H9 (cell line): ENCODE measurements at regions not wholly inside any gene's neighbourhood (a gene's known extent, or its start where the extent isn't known, plus 50 kb on each side); places are given as distances from the start of the nearest gene placed in this dataset.

ENCODE experiments used
- DNase-seq: peaks from one replicate; pipeline ENCODE4 v3.0.0-alpha.2; 2017
- H2AFZ ChIP-seq: one replicate; pipeline ENCODE4 v1.6.1; 2013; ENCODE audit warnings: mild to moderate bottlenecking, low read length, control low read depth, moderate library complexity
- H2AK5ac ChIP-seq: 2 replicates; pipeline ENCODE4 v1.6.1; 2013; ENCODE audit warnings: low read length, control low read depth, mixed read lengths; ENCODE audit not compliant: insufficient read length
- H2BK120ac ChIP-seq: one replicate; pipeline ENCODE4 v1.6.1; 2013; ENCODE audit warnings: low read depth, mild to moderate bottlenecking, low read length, control low read depth, inconsistent platforms; ENCODE audit not compliant: poor library complexity, severe bottlenecking
- H2BK12ac ChIP-seq: 2 replicates; pipeline ENCODE4 v1.6.1; 2013; ENCODE audit warnings: low read length, control low read depth, mixed read lengths, low read depth; ENCODE audit not compliant: insufficient read length
- H2BK15ac ChIP-seq: 2 replicates; pipeline ENCODE4 v1.6.1; 2013; ENCODE audit warnings: low read depth, low read length, control low read depth
- H2BK20ac ChIP-seq: one replicate; pipeline ENCODE4 v1.6.1; 2013; ENCODE audit warnings: low read depth, mild to moderate bottlenecking, low read length, control low read depth, inconsistent platforms; ENCODE audit not compliant: poor library complexity, severe bottlenecking
- H2BK5ac ChIP-seq: 2 replicates; pipeline ENCODE4 v1.6.1; 2013; ENCODE audit warnings: low read length, control low read depth, mixed read lengths; ENCODE audit not compliant: insufficient read length
- H3K14ac ChIP-seq: 2 replicates; pipeline ENCODE4 v1.6.1; 2013; ENCODE audit warnings: low read length, control low read depth; ENCODE audit not compliant: insufficient read depth
- H3K18ac ChIP-seq: 2 replicates; pipeline ENCODE4 v1.6.1; 2013; ENCODE audit warnings: low read depth, mild to moderate bottlenecking, mixed read lengths, low read length, control low read depth; ENCODE audit not compliant: insufficient read length
- H3K23ac ChIP-seq: 2 replicates; pipeline ENCODE4 v1.6.1; 2013; ENCODE audit warnings: low read length, control low read depth, mixed read lengths, low read depth; ENCODE audit not compliant: insufficient read length
- H3K23me2 ChIP-seq: 2 replicates; pipeline ENCODE4 v1.6.1; 2013; ENCODE audit warnings: low read depth, mild to moderate bottlenecking, mixed read lengths, low read length, control low read depth; ENCODE audit not compliant: insufficient read length, poor library complexity, severe bottlenecking
- H3K27ac ChIP-seq: 2 replicates; pipeline ENCODE4 v1.5.1; 2013; ENCODE audit warnings: low read length, control low read depth, mixed read lengths, low read depth; ENCODE audit not compliant: insufficient read length
- H3K27me3 ChIP-seq: 2 replicates; pipeline ENCODE4 v1.6.1; 2013; ENCODE audit warnings: low read length, control low read depth, inconsistent platforms; ENCODE audit not compliant: insufficient read depth
- H3K4ac ChIP-seq: 2 replicates; pipeline ENCODE4 v1.6.1; 2013; ENCODE audit warnings: low read depth, mild to moderate bottlenecking, control low read depth, inconsistent platforms, low read length, moderate library complexity
- H3K4me1 ChIP-seq: 2 replicates; pipeline ENCODE4 v1.6.1; 2013; ENCODE audit warnings: low read length, control low read depth, inconsistent platforms; ENCODE audit not compliant: insufficient read depth
- H3K4me2 ChIP-seq: 2 replicates; pipeline ENCODE4 v1.6.1; 2013; ENCODE audit warnings: low read length, control low read depth, mixed read lengths; ENCODE audit not compliant: insufficient read length, insufficient read depth
- H3K56ac ChIP-seq: 2 replicates; pipeline ENCODE4 v1.6.1; 2013; ENCODE audit warnings: low read depth, mild to moderate bottlenecking, mixed read lengths, low read length, control low read depth; ENCODE audit not compliant: insufficient read length
- H3K79me1 ChIP-seq: 2 replicates; pipeline ENCODE4 v1.6.1; 2013; ENCODE audit warnings: low read depth, mild to moderate bottlenecking, moderate library complexity, low read length, control low read depth, inconsistent platforms; ENCODE audit not compliant: insufficient read depth, poor library complexity, severe bottlenecking
- H3K79me2 ChIP-seq: 2 replicates; pipeline ENCODE4 v1.6.1; 2013; ENCODE audit warnings: low read length, control low read depth, inconsistent platforms; ENCODE audit not compliant: insufficient read depth
- H3K9ac ChIP-seq: 2 replicates; pipeline ENCODE4 v1.6.1; 2013; ENCODE audit warnings: low read length, control low read depth, mixed read lengths; ENCODE audit not compliant: insufficient read length; ENCODE audit errors: extremely low read depth
- H3K9me3 ChIP-seq: one replicate; pipeline ENCODE4 v1.6.1; 2013; ENCODE audit warnings: low read depth, low read length, inconsistent platforms; ENCODE audit not compliant: control insufficient read depth
- H3T11ph ChIP-seq: one replicate; pipeline ENCODE4 v1.6.1; 2013; ENCODE audit warnings: mild to moderate bottlenecking, low read length, control low read depth, inconsistent platforms
- H4K20me1 ChIP-seq: one replicate; pipeline ENCODE4 v1.6.1; 2013; ENCODE audit not compliant: control insufficient read depth, insufficient read length, insufficient read depth
- H4K5ac ChIP-seq: 2 replicates; pipeline ENCODE4 v1.6.1; 2013; ENCODE audit warnings: low read depth, mild to moderate bottlenecking, mixed read lengths, low read length, control low read depth; ENCODE audit not compliant: insufficient read length
- H4K8ac ChIP-seq: replicated peaks from 2 replicates; pipeline ENCODE4 v1.6.1; 2013; ENCODE audit warnings: low read length, control low read depth, mixed read lengths, low read depth; ENCODE audit not compliant: insufficient read length
- H4K91ac ChIP-seq: 2 replicates; pipeline ENCODE4 v1.6.1; 2013; ENCODE audit warnings: low read depth, mild to moderate bottlenecking, moderate library complexity, mixed read lengths, low read length, control low read depth; ENCODE audit not compliant: insufficient read length
- H3K27ac Mint-ChIP-seq, 3 experiments: 2 replicates in 2 of 3; 3 replicates in 1 of 3; pipeline ENCODE4 v1.8.0; 2020 to 2021; ENCODE audit warnings: mixed read lengths in 3 of 3, mild to moderate bottlenecking in 1 of 3, moderate library complexity in 1 of 3
- H3K27me3 Mint-ChIP-seq: 2 replicates; pipeline ENCODE4 v1.8.0; 2021; ENCODE audit warnings: low read depth, mild to moderate bottlenecking, moderate library complexity, mixed read lengths
- H3K36me3 Mint-ChIP-seq, 3 experiments: 2 replicates in 2 of 3; 3 replicates in 1 of 3; pipeline ENCODE4 v1.8.0; 2020 to 2021; ENCODE audit warnings: low read depth in 3 of 3, mixed read lengths in 3 of 3; ENCODE audit not compliant: insufficient read depth in 1 of 3
- H3K4me1 Mint-ChIP-seq, 2 experiments: 2 replicates each; pipeline ENCODE4 v1.8.0; 2020; ENCODE audit warnings: mixed read lengths in 2 of 2
- H3K4me3 Mint-ChIP-seq, 2 experiments: 2 replicates in 1 of 2; 3 replicates in 1 of 2; pipeline ENCODE4 v1.8.0; 2020 to 2021; ENCODE audit warnings: mild to moderate bottlenecking in 2 of 2, mixed read lengths in 2 of 2, moderate library complexity in 1 of 2
- H3K9me3 Mint-ChIP-seq, 2 experiments: 2 replicates in 1 of 2; 3 replicates in 1 of 2; pipeline ENCODE4 v1.8.0; 2020; ENCODE audit warnings: mild to moderate bottlenecking in 2 of 2, mixed read lengths in 2 of 2, moderate library complexity in 1 of 2
- WGBS: extraction: QIAGEN DNeasy Blood & Tissue Kit; methylation state at CpG from one replicate; pipeline ENCODE4 v1.1.7; 2013; ENCODE audit warnings: missing lambda C conversion rate, low lambda C conversion rate, mixed read lengths; ENCODE audit not compliant: insufficient read length; ENCODE audit errors: extremely low coverage; 5-methylcytosine and 5-hydroxymethylcytosine counted together
- TF ChIP-seq, protein P1 (sequence below): fragments of 200-600 bp; sonication (generic); conservative IDR thresholded peaks from 3 replicates; pipeline ENCODE4 v1.8.0; 2021; ENCODE audit warnings: antibody characterized with exemption, mild to moderate bottlenecking

DNA sequence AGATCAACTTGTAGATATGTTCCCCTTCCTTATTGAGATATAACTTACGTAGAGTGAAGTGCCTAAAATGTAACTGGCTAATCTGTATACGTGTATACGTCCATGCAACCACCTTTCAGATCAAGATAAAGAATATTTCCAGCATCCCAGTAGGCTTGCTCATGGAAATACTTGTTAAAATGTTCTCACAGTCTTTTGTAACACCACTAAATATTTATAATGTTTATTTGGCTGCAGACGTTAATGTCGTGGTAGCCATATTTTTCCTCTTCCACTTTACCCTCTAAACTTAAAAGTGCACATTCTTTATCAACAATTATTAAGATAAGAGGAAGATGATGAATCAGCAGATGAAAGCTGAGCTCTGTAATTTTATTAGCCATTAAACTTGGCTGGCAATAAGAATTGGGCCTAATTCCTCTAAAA, 447.4 kb downstream of the AEBP2 start:
- H3K4me1 ChIP-seq: no peaks in the 10 kb centered on the region
- H3K27me3 Mint-ChIP-seq: no peaks in the 10 kb centered on the region
- H3K56ac ChIP-seq: no peak overlapping the region
- no peak overlapping the region for H3K9ac ChIP-seq
- H3T11ph ChIP-seq: no peak overlapping the region
- no peak overlapping the region for H2AFZ ChIP-seq
- no peak overlapping the region for H2BK120ac ChIP-seq
- no peaks in the 10 kb centered on the region for H3K79me1 ChIP-seq
- no peak overlapping the region for H3K4me3 Mint-ChIP-seq
- no peak overlapping the region for H3K27ac ChIP-seq
- H3K18ac ChIP-seq: no peak overlapping the region
- TF ChIP-seq, protein P1, sequence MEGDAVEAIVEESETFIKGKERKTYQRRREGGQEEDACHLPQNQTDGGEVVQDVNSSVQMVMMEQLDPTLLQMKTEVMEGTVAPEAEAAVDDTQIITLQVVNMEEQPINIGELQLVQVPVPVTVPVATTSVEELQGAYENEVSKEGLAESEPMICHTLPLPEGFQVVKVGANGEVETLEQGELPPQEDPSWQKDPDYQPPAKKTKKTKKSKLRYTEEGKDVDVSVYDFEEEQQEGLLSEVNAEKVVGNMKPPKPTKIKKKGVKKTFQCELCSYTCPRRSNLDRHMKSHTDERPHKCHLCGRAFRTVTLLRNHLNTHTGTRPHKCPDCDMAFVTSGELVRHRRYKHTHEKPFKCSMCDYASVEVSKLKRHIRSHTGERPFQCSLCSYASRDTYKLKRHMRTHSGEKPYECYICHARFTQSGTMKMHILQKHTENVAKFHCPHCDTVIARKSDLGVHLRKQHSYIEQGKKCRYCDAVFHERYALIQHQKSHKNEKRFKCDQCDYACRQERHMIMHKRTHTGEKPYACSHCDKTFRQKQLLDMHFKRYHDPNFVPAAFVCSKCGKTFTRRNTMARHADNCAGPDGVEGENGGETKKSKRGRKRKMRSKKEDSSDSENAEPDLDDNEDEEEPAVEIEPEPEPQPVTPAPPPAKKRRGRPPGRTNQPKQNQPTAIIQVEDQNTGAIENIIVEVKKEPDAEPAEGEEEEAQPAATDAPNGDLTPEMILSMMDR: no peak
- no peak overlapping the region for H3K23ac ChIP-seq
- H4K8ac ChIP-seq: no peak overlapping the region
- H3K36me3 Mint-ChIP-seq: peaks cover 0 to 6% (median 3%) of the 10 kb centered on the region in 3 experiments; a peak in 3 of 7 replicates
- H3K4me1 Mint-ChIP-seq: no peaks in the 10 kb centered on the region
- no peak overlapping the region for H2AK5ac ChIP-seq
- H4K91ac ChIP-seq: no peak overlapping the region
- no peak overlapping the region for H3K14ac ChIP-seq
- no peaks in the 10 kb centered on the region for H4K20me1 ChIP-seq
- H3K27ac Mint-ChIP-seq: no peak overlapping the region
- DNase-seq: no peak
- no peaks in the 10 kb centered on the region for H3K23me2 ChIP-seq
- H2BK15ac ChIP-seq: no peak overlapping the region
- H3K4ac ChIP-seq: no peak overlapping the region
- no peak overlapping the region for H4K5ac ChIP-seq
- H2BK12ac ChIP-seq: no peak overlapping the region
- H3K4me2 ChIP-seq: no peak overlapping the region
- no peaks in the 10 kb centered on the region for H3K9me3 ChIP-seq
- peaks cover 5% of the 10 kb centered on the region in 2 experiments for H3K9me3 Mint-ChIP-seq
- H2BK20ac ChIP-seq: no peak overlapping the region
- H3K79me2 ChIP-seq: no peaks in the 10 kb centered on the region
- H3K27me3 ChIP-seq: no peaks in the 10 kb centered on the region
- WGBS: no CpG with 5 or more reads among the region's 5 CpGs
- no peak overlapping the region for H2BK5ac ChIP-seq
